ENCODE measurements at regions not wholly inside any gene's neighbourhood (a gene's known extent, or its start where the extent isn't known, plus 50 kb on each side); places are given as distances from the start of the nearest gene placed in this dataset.

GRCh38 chr3:88509582-88509981 lies 359.8 kb downstream of the C3orf38 start:
- no peak overlapping the region for H3K4me3 ChIP-seq (ENCODE audit: low read depth, low read length)
- H3K36me3 ChIP-seq (ENCODE audit: control insufficient read depth, insufficient read depth, low read length): no peaks in the 10 kb centered on the region
- TF ChIP-seq CTCF (IDR thresholded peaks at IDR 0.05; ENCODE audit: insufficient read depth, low read length, poor library complexity, severe bottlenecking): no peak
- H3K27me3 ChIP-seq (ENCODE audit: control insufficient read depth, insufficient read depth, low read length): no peaks in the 10 kb centered on the region
- DNase-seq (ENCODE audit: low read depth): no peak

- Histone ChIP-seq H3K36me3 (ENCODE audit: control insufficient read depth, insufficient read depth, low read length) (no peaks in the 10 kb centered on the region), H3K4me3 (ENCODE audit: low read depth, low read length) (no peak overlapping the region), H3K27me3 (ENCODE audit: control insufficient read depth, insufficient read depth, low read length) (no peaks in the 10 kb centered on the region)
- no peak for TF ChIP-seq CTCF (IDR thresholded peaks at IDR 0.05; ENCODE audit: insufficient read depth, low read length, poor library complexity, severe bottlenecking)
- no peak for DNase-seq (ENCODE audit: low read depth)
Measured at GRCh38 chr3:88528494-88528893, 378.7 kb downstream of the C3orf38 start.

GRCh38 chr3:88534534-88534933 lies 384.8 kb downstream of the C3orf38 start:
- TF ChIP-seq CTCF (IDR thresholded peaks at IDR 0.05; ENCODE audit: insufficient read depth, low read length, poor library complexity, severe bottlenecking): no peak
- H3K4me3 ChIP-seq (ENCODE audit: low read depth, low read length): no peak overlapping the region
- no peaks in the 10 kb centered on the region for H3K27me3 ChIP-seq (ENCODE audit: control insufficient read depth, insufficient read depth, low read length)
- no peaks in the 10 kb centered on the region for H3K36me3 ChIP-seq (ENCODE audit: control insufficient read depth, insufficient read depth, low read length)
- no peak for DNase-seq (ENCODE audit: low read depth)

- Histone ChIP-seq H3K27me3 (ENCODE audit: control insufficient read depth, insufficient read depth, low read length) (no peaks in the 10 kb centered on the region), H3K4me3 (ENCODE audit: low read depth, low read length) (no peak overlapping the region), H3K36me3 (ENCODE audit: control insufficient read depth, insufficient read depth, low read length) (no peaks in the 10 kb centered on the region)
- no peak for DNase-seq (ENCODE audit: low read depth)
- no peak for TF ChIP-seq CTCF (IDR thresholded peaks at IDR 0.05; ENCODE audit: insufficient read depth, low read length, poor library complexity, severe bottlenecking)
Measured at GRCh38 chr3:88535563-88535962, 385.8 kb downstream of the C3orf38 start.

- TF ChIP-seq CTCF (IDR thresholded peaks at IDR 0.05; ENCODE audit: insufficient read depth, low read length, poor library complexity, severe bottlenecking): no peak
- Histone ChIP-seq H3K27me3 (ENCODE audit: control insufficient read depth, insufficient read depth, low read length) (no peaks in the 10 kb centered on the region), H3K4me3 (ENCODE audit: low read depth, low read length) (no peak overlapping the region), H3K36me3 (ENCODE audit: control insufficient read depth, insufficient read depth, low read length) (no peaks in the 10 kb centered on the region)
- no peak for DNase-seq (ENCODE audit: low read depth)
Measured at GRCh38 chr3:88542916-88543315, 393.2 kb downstream of the C3orf38 start.

- no peak for TF ChIP-seq CTCF (IDR thresholded peaks at IDR 0.05; ENCODE audit: insufficient read depth, low read length, poor library complexity, severe bottlenecking)
- H3K4me3 ChIP-seq (ENCODE audit: low read depth, low read length): no peak overlapping the region
- H3K36me3 ChIP-seq (ENCODE audit: control insufficient read depth, insufficient read depth, low read length): no peaks in the 10 kb centered on the region
- no peak for DNase-seq (ENCODE audit: low read depth)
- no peaks in the 10 kb centered on the region for H3K27me3 ChIP-seq (ENCODE audit: control insufficient read depth, insufficient read depth, low read length)
Measured at GRCh38 chr3:88572450-88572849, 422.7 kb downstream of the C3orf38 start.
